HUES6 (cell line): ENCODE measurements at regions not wholly inside any gene's neighbourhood (a gene's known extent, or its start where the extent isn't known, plus 50 kb on each side); places are given as distances from the start of the nearest gene placed in this dataset.

ENCODE experiments used
- H3K27ac ChIP-seq: 2 replicates; pipeline ENCODE4 v1.7.0; 2013; ENCODE audit warnings: low read depth, mild to moderate bottlenecking, low read length, inconsistent platforms
- H3K27me3 ChIP-seq: 2 replicates; pipeline ENCODE4 v1.6.1; 2013; ENCODE audit warnings: low read length; ENCODE audit not compliant: control insufficient read depth, insufficient read depth
- H3K36me3 ChIP-seq: 2 replicates; pipeline ENCODE4 v1.6.1; 2013; ENCODE audit warnings: low read length; ENCODE audit not compliant: control insufficient read depth, insufficient read depth
- H3K4me1 ChIP-seq: 2 replicates; pipeline ENCODE4 v1.6.1; 2013; ENCODE audit warnings: low read length; ENCODE audit not compliant: control insufficient read depth, insufficient read depth
- H3K4me3 ChIP-seq: 2 replicates; pipeline ENCODE4 v1.5.1; 2013; ENCODE audit warnings: low read depth, low read length
- H3K9ac ChIP-seq: one replicate; pipeline ENCODE4 v1.6.1; 2013; ENCODE audit warnings: mild to moderate bottlenecking, low read length
- H3K9me3 ChIP-seq: 2 replicates; pipeline ENCODE4 v1.6.1; 2013; ENCODE audit warnings: low read depth, low read length; ENCODE audit not compliant: control insufficient read depth, insufficient read depth

DNA sequence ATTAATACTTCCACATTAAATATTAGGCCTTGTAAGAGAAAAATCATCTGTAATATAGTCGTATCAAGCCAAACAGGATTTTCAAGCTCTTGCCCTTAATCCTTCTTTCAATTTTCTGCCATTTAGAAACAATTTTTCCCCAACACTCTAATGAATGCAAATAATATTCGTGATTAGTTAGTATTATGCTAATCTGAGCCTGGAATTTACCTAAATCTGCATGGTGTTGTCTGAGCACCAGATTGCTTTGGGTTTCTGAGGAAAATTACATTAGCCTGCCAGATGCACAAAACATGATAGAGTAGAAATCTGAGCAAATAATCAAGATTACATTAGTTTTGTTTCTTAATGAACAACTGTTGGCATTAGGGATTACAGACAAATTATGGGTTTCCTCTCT is 176.6 kb downstream of the ZDHHC21 start:
- peaks cover 29% of the 10 kb centered on the region for H3K4me1 ChIP-seq
- H3K4me3 ChIP-seq, result no peak overlapping the region
- no peaks in the 10 kb centered on the region for H3K27me3 ChIP-seq
- no peaks in the 10 kb centered on the region for H3K9me3 ChIP-seq
- no peak overlapping the region for H3K27ac ChIP-seq
- no peak overlapping the region for H3K9ac ChIP-seq
- H3K36me3 ChIP-seq, result no peaks in the 10 kb centered on the region

DNA sequence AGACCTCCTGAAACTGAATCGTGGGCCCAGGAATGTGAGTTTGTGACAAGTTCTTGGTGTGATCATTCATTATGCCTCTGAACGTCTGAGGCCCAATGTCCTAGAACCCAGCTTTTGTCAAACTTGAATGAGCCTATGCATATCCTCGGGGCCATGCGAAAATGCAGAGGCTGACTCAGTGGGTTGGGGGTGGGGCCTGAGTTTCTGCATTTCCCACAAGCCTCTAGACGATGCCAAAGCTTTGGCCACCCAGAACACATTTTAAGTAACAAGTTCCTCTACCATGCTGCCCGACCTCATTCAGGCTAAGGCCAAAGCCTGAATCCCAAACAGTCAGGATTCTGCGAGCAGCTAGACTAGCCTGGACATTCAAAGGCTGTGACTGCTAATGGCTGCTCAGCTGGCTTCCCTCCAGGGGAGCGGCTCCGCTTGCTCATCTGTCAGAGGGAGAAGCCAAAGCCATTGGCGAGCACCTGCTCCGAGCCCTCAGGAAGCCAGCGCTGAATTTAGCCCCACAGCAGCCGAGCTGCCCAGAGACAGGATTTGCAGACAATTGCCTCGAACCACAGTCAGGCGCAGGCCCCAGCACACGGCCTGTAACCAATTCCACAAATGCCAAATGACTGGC is 177.5 kb downstream of the ZDHHC21 start:
- 0 out of 2 replicates have a peak overlapping the region, but pooled peaks have one; percentile 26 for H3K27ac ChIP-seq
- no peak overlapping the region for H3K9ac ChIP-seq

DNA sequence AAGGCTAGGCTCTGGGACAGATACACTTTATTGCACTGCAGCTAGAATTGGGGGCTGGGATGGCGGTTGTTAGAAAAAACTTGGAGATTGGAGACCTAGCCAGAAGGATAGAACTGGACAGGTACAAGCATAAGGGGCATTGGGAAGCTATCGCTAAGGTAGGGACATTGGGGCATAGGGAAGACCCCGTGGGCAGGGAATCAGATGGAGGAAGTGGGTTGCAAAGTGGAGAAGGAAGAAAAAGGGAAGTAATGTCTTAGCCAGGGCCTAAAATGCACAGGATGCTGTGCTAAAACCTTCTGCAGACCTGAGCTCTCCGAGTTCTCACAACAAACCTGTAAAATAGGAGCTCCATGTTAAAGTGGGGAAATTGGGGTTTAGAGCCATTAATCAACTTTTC is 178.2 kb downstream of the ZDHHC21 start:
- Histone ChIP-seq H3K9me3 (no peaks in the 10 kb centered on the region), H3K9ac (no peak overlapping the region), H3K4me1 (peaks cover 29% of the 10 kb centered on the region), H3K36me3 (no peaks in the 10 kb centered on the region), H3K27ac (0 out of 2 replicates have a peak overlapping the region, but pooled peaks have one; percentile 26), H3K4me3 (no peak overlapping the region), H3K27me3 (no peaks in the 10 kb centered on the region)

More for the DNA sequence above, 177.5 kb downstream of the ZDHHC21 start:
- Histone ChIP-seq H3K36me3 (no peaks in the 10 kb centered on the region), H3K4me3 (no peak overlapping the region), H3K4me1 (peaks cover 29% of the 10 kb centered on the region), H3K27me3 (no peaks in the 10 kb centered on the region), H3K9me3 (no peaks in the 10 kb centered on the region)

GRCh38 chr9:14512942-14513341 is 180.3 kb downstream of the ZDHHC21 start:
- no peak overlapping the region for H3K9ac ChIP-seq

GRCh38 chr9:14511452-14511851 is 181.8 kb downstream of the ZDHHC21 start:
- H3K27ac ChIP-seq, result no peak overlapping the region
- no peaks in the 10 kb centered on the region for H3K27me3 ChIP-seq
- no peaks in the 10 kb centered on the region for H3K36me3 ChIP-seq
- peaks cover 16% of the 10 kb centered on the region for H3K4me1 ChIP-seq
- no peak overlapping the region for H3K9ac ChIP-seq
- no peak overlapping the region for H3K4me3 ChIP-seq
- no peaks in the 10 kb centered on the region for H3K9me3 ChIP-seq

More at GRCh38 chr9:14512942-14513341, 180.3 kb downstream of the ZDHHC21 start:
- H3K27ac ChIP-seq, result no peak overlapping the region
- H3K27me3 ChIP-seq, result no peaks in the 10 kb centered on the region
- peaks cover 29% of the 10 kb centered on the region for H3K4me1 ChIP-seq
- no peak overlapping the region for H3K4me3 ChIP-seq
- no peaks in the 10 kb centered on the region for H3K36me3 ChIP-seq
- H3K9me3 ChIP-seq, result no peaks in the 10 kb centered on the region

- Histone ChIP-seq H3K9ac (no peak overlapping the region), H3K27ac (no peak overlapping the region), H3K36me3 (no peaks in the 10 kb centered on the region), H3K9me3 (no peaks in the 10 kb centered on the region), H3K4me3 (no peak overlapping the region), H3K27me3 (no peaks in the 10 kb centered on the region), H3K4me1 (no peaks in the 10 kb centered on the region)
These were observed 184.3 kb downstream of the ZDHHC21 start for GRCh38 chr9:14508884-14509283.

DNA sequence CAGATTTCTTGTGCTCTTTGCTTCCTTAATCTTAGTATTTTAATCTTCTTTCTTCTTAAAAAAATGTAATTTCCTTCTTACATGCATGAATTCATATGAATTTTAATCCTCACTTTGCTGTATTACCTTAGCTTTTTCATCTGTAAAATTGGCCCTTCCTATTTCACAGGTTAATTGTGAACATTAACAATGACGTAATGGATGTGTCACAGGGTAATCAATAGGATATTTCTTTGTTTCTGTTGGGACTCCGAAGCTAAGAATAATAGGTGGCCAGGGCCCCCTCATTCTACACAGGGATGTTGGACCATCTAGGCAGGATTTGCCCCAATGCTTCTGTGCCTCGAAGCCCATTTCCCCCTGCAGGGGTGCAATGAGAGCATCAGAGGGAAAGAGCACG is 187.4 kb upstream of the NFIB start:
- Histone ChIP-seq H3K9ac (no peak overlapping the region), H3K9me3 (no peaks in the 10 kb centered on the region), H3K4me3 (no peak overlapping the region), H3K27ac (no peak overlapping the region), H3K27me3 (no peaks in the 10 kb centered on the region), H3K4me1 (peaks cover 4% of the 10 kb centered on the region; the same call in 1 of the 2 replicates), H3K36me3 (no peaks in the 10 kb centered on the region)

DNA sequence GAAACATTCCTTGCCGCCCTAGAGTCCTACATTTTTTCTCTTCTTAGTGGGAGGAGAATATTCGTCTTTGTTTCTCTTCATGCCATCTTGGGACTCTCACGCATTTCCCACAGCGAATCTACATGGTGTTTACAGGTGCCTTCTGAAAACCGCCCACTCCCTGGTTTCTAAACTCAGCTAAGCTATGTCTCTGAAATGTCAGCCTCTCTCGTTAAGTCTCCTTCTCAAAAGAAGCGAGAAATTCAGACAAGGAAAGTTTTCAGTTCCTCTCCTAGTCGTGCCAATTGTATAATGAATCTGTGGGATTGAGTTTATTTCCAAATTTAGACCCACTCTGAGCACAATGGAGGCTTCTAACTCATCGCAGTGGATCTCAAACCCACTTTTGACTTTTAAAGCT is 186.8 kb upstream of the NFIB start:
- Histone ChIP-seq H3K9me3 (no peaks in the 10 kb centered on the region), H3K27me3 (no peaks in the 10 kb centered on the region), H3K4me3 (no peak overlapping the region), H3K27ac (no peak overlapping the region), H3K4me1 (peaks cover 4% of the 10 kb centered on the region; the same call in 1 of the 2 replicates), H3K9ac (no peak overlapping the region), H3K36me3 (no peaks in the 10 kb centered on the region)

DNA sequence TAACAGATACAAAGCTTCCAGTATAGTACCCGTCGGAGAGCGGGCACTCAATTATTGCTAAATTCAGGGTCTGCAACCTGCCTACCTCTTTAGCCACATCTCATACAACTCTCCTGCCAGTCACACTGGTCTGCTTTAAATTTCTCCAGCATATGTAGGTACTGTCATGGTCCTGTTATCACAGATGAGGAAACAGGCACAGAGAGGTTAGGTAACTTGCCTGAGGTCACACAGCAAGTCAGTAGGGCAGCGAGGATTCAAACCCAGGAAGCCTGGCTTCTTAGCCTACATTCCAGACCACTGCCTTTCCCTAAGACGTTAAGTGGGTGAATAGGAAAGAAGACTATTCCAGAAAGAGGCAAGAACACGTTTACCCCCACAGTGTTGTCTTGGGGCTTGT is 186.0 kb upstream of the NFIB start:
- Histone ChIP-seq H3K9ac (no peak overlapping the region), H3K9me3 (no peaks in the 10 kb centered on the region), H3K4me1 (peaks cover 4% of the 10 kb centered on the region; the same call in 1 of the 2 replicates), H3K27ac (no peak overlapping the region), H3K27me3 (no peaks in the 10 kb centered on the region), H3K4me3 (no peak overlapping the region), H3K36me3 (no peaks in the 10 kb centered on the region)

DNA sequence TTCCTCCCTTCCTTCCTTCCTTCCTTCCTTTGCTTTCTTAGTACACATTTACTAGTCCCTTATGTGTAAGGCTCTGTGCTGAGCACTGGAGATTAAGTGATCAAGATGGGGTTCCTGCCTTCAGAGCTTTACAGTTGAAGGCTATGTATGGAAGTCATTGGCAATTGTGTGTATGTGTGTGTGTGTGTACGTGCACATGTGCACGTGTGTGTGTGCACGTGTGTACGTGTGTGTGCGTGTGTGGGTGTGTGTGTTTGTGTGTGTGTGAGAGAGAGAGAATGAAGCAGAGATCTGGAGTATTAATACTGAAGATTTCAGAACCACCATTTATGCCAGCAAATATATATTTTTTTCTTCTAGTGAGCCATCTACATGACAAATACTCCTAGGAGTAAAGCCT is 184.9 kb upstream of the NFIB start:
- H3K9ac ChIP-seq, result no peak overlapping the region
- H3K27ac ChIP-seq, result no peak overlapping the region
- no peaks in the 10 kb centered on the region for H3K9me3 ChIP-seq
- H3K36me3 ChIP-seq, result no peaks in the 10 kb centered on the region
- no peaks in the 10 kb centered on the region for H3K27me3 ChIP-seq
- H3K4me1 ChIP-seq, result peaks cover 4% of the 10 kb centered on the region; the same call in 1 of the 2 replicates
- no peak overlapping the region for H3K4me3 ChIP-seq

- Histone ChIP-seq H3K4me1 (peaks cover 4% of the 10 kb centered on the region; the same call in 1 of the 2 replicates), H3K27ac (no peak overlapping the region), H3K27me3 (no peaks in the 10 kb centered on the region), H3K9me3 (no peaks in the 10 kb centered on the region), H3K36me3 (no peaks in the 10 kb centered on the region), H3K9ac (no peak overlapping the region), H3K4me3 (no peak overlapping the region)
These were observed 183.5 kb upstream of the NFIB start for GRCh38 chr9:14497476-14497875.
